GM10266 (cell line): ENCODE measurements at regions not wholly inside any gene's neighbourhood (a gene's known extent, or its start where the extent isn't known, plus 50 kb on each side); places are given as distances from the start of the nearest gene placed in this dataset.

Source experiments
- DNase-seq: peaks from one replicate; pipeline ENCODE4 v3.0.0; 2012; ENCODE audit errors: extremely low spot score
- CTCF ChIP-seq: IDR thresholded peaks from 2 replicates; pipeline ENCODE4 v1.5.1; 2012; ENCODE audit warnings: mild to moderate bottlenecking, low read depth; ENCODE audit not compliant: control insufficient read depth, insufficient read depth; ENCODE audit errors: missing control alignments

GRCh38 chr10:85421421-85421820 is 945.2 kb downstream of the GRID1 start:
- DNase-seq, result no peak
- no peak for TF ChIP-seq CTCF

- DNase-seq, result no peak
Observed at GRCh38 chr10:85429126-85429525, 937.5 kb downstream of the GRID1 start.

GRCh38 chr10:85430991-85431390 is 935.6 kb downstream of the GRID1 start:
- DNase-seq, result no peak
- no peak for TF ChIP-seq CTCF

More at GRCh38 chr10:85429126-85429525, 937.5 kb downstream of the GRID1 start:
- TF ChIP-seq CTCF, result no peak

GRCh38 chr10:85433248-85433647 is 933.3 kb downstream of the GRID1 start:
- no peak for DNase-seq
- TF ChIP-seq CTCF, result no peak

- DNase-seq, result no peak
- TF ChIP-seq CTCF, result no peak
Observed at GRCh38 chr10:85444868-85445267, 921.7 kb downstream of the GRID1 start.

- TF ChIP-seq CTCF, result no peak
- no peak for DNase-seq
Observed at GRCh38 chr10:85445702-85446101, 920.9 kb downstream of the GRID1 start.

GRCh38 chr10:85446827-85447226 is 919.8 kb downstream of the GRID1 start:
- DNase-seq, result no peak
- TF ChIP-seq CTCF, result no peak
